Fibroblast of lung (primary cell): ENCODE measurements at regions not wholly inside any gene's neighbourhood (a gene's known extent, or its start where the extent isn't known, plus 50 kb on each side); places are given as distances from the start of the nearest gene placed in this dataset.

Experiments
- DNase-seq, 2 donors: peaks; one replicate each; pipeline versions ENCODE4 v3.0.0 to v3.0.0-alpha.2; 2010; ENCODE audit warnings: low read depth in 2 of 2
- H2AFZ ChIP-seq: 2 replicates; pipeline ENCODE4 v1.5.1; 2012; ENCODE audit warnings: low read length, control low read depth, inconsistent platforms
- H3K27ac ChIP-seq: 2 replicates; pipeline ENCODE4 v1.5.1; 2011; ENCODE audit warnings: low read length, control low read depth; ENCODE audit not compliant: insufficient read depth
- H3K27me3 ChIP-seq: 2 replicates; pipeline ENCODE4 v1.5.1; 2011; ENCODE audit warnings: mild to moderate bottlenecking, low read length; ENCODE audit not compliant: control insufficient read depth, insufficient read depth
- H3K36me3 ChIP-seq: 2 replicates; pipeline ENCODE4 v1.5.1; 2011; ENCODE audit warnings: low read length; ENCODE audit not compliant: control insufficient read depth, insufficient read depth
- H3K4me1 ChIP-seq: 2 replicates; pipeline ENCODE4 v1.5.1; 2011; ENCODE audit warnings: low read length; ENCODE audit not compliant: control insufficient read depth, insufficient read depth; ENCODE audit errors: extremely low read depth
- H3K4me2 ChIP-seq: 2 replicates; pipeline ENCODE4 v1.5.1; 2011; ENCODE audit warnings: low read length, control low read depth; ENCODE audit not compliant: insufficient read depth; ENCODE audit errors: extremely low read depth
- H3K4me3 ChIP-seq, 4 experiments: fragments of 200-600 bp in 1 of 4; sonication (generic) in 1 of 4; replicated peaks in 1 of 4; 2 replicates each; pipeline ENCODE4 v1.5.1; 2011 to 2016; ENCODE audit warnings: low read length in 4 of 4, low read depth in 3 of 4, mild to moderate bottlenecking in 3 of 4, control low read depth in 2 of 4, inconsistent platforms in 1 of 4, mixed read lengths in 1 of 4; ENCODE audit not compliant: insufficient read depth in 1 of 4; ENCODE audit errors: control extremely low read depth in 1 of 4
- H3K79me2 ChIP-seq: 2 replicates; pipeline ENCODE4 v1.5.1; 2012; ENCODE audit warnings: mild to moderate bottlenecking, low read length, inconsistent platforms; ENCODE audit not compliant: control insufficient read depth, insufficient read depth
- H3K9ac ChIP-seq: 2 replicates; pipeline ENCODE4 v1.5.1; 2011; ENCODE audit warnings: mild to moderate bottlenecking, low read length, control low read depth; ENCODE audit not compliant: insufficient read depth
- H3K9me3 ChIP-seq: 2 replicates; pipeline ENCODE4 v1.5.1; 2012; ENCODE audit warnings: low read depth, low read length; ENCODE audit not compliant: control insufficient read depth, insufficient read depth
- H4K20me1 ChIP-seq: 2 replicates; pipeline ENCODE4 v1.5.1; 2011; ENCODE audit warnings: low read length; ENCODE audit not compliant: control insufficient read depth, insufficient read depth; ENCODE audit errors: extremely low read depth
- CTCF ChIP-seq, 2 donors: IDR thresholded peaks in 1 of 2; conservative IDR thresholded peaks in 1 of 2; 1 replicate in 1 of 2; 2 replicates in 1 of 2; pipeline ENCODE4 v1.5.1; 2011 to 2012; ENCODE audit warnings: low read length in 2 of 2, control low read depth in 1 of 2, inconsistent platforms in 1 of 2, low read depth in 1 of 2, mild to moderate bottlenecking in 1 of 2
- EZH2 ChIP-seq: IDR thresholded peaks from 2 replicates; pipeline ENCODE4 v1.5.1; 2012; ENCODE audit warnings: low read length, control low read depth, mild to moderate bottlenecking; ENCODE audit errors: missing control alignments

DNA sequence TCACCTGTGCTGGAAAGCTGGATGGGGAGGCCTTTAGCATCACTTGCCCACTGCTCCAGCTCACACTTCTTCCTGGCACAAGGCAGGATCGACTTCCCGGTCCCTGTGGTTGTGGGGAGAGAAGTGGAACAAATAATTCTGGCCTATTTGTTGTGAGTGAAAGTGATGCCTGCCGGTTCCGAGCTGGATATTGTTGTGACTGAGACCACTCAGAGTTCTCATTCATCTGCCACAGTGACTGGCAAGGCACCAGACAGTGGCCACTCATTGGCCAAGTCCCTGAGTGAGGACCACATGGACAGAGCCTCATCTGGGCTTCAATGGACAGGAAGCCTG is 191.9 kb downstream of the PTPRU start:
- Histone ChIP-seq H3K9me3 (no peaks in the 10 kb centered on the region), H3K4me1 (no peaks in the 10 kb centered on the region), H3K27me3 (no peaks in the 10 kb centered on the region), H3K9ac (no peak overlapping the region), H3K36me3 (no peaks in the 10 kb centered on the region), H3K79me2 (no peaks in the 10 kb centered on the region), H2AFZ (no peak overlapping the region), H3K27ac (no peak overlapping the region), H3K4me2 (no peak overlapping the region), H3K4me3 (no peak overlapping the region), H4K20me1 (no peaks in the 10 kb centered on the region)
- DNase-seq, result no peak
- TF ChIP-seq CTCF (conservative IDR thresholded peaks at IDR 0.05 in 1 of 2, IDR thresholded peaks at IDR 0.05 in 1 of 2; ENCODE audit: low read depth in 1 of 2, low read length in 2 of 2), result no peak
- no peak for TF ChIP-seq EZH2

DNA sequence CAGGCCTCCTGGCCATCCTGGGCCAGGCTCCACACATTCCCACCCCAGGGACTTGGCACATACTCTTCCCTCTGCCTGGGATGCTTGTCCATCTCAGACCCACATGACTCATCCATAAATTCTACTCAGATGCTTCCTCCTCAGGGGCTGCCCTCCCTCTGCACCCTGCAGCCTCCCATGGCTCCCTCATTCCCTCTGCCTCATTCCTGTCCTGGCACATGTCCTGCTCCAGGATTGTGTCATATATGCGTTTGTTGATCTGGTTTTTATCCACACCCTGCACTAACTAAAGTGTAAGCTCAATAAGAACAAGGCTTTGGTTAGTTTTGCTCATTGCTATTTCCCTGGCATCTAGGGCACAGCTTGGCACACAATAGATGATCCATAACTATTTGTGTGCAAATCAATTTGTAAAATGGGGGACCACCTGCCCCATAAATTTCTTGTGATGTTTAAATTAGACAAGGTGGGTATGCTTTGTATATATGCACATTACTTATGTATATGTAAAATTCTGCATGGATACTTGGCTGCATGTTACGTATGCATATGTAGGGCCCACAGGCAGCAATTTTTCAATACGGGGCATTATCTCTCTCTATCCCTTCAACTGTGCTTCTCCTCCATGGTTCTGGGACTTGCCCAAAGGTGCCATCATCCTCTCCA is 191.4 kb downstream of the PTPRU start:
- H3K4me2 ChIP-seq, result no peak overlapping the region
- no peaks in the 10 kb centered on the region for H3K27me3 ChIP-seq
- no peak overlapping the region for H3K27ac ChIP-seq
- TF ChIP-seq EZH2, result no peak
- TF ChIP-seq CTCF (conservative IDR thresholded peaks at IDR 0.05 in 1 of 2, IDR thresholded peaks at IDR 0.05 in 1 of 2; ENCODE audit: low read depth in 1 of 2, low read length in 2 of 2), result no peak
- no peak overlapping the region for H2AFZ ChIP-seq
- H3K4me3 ChIP-seq, result no peak overlapping the region
- H3K9me3 ChIP-seq, result no peaks in the 10 kb centered on the region
- no peaks in the 10 kb centered on the region for H3K79me2 ChIP-seq
- H3K9ac ChIP-seq, result no peak overlapping the region
- H3K36me3 ChIP-seq, result no peaks in the 10 kb centered on the region
- DNase-seq, result no peak
- H3K4me1 ChIP-seq, result no peaks in the 10 kb centered on the region
- no peaks in the 10 kb centered on the region for H4K20me1 ChIP-seq

- Histone ChIP-seq H3K27me3 (no peaks in the 10 kb centered on the region), H3K9me3 (no peaks in the 10 kb centered on the region), H4K20me1 (no peaks in the 10 kb centered on the region), H3K27ac (no peak overlapping the region), H3K79me2 (no peaks in the 10 kb centered on the region), H3K36me3 (no peaks in the 10 kb centered on the region), H3K9ac (no peak overlapping the region), H3K4me3 (no peak overlapping the region), H2AFZ (no peak overlapping the region), H3K4me1 (no peaks in the 10 kb centered on the region), H3K4me2 (no peak overlapping the region)
- no peak for TF ChIP-seq EZH2
- TF ChIP-seq CTCF (conservative IDR thresholded peaks at IDR 0.05 in 1 of 2, IDR thresholded peaks at IDR 0.05 in 1 of 2; ENCODE audit: low read depth in 1 of 2, low read length in 2 of 2), result no peak
- DNase-seq, result no peak
Measured at GRCh38 chr1:29426701-29427279, 190.5 kb downstream of the PTPRU start.
